NCI-H2081 treated with DMSO at 0.1 percent for 48 hours (cell line): ENCODE measurements at regions not wholly inside any gene's neighbourhood (a gene's known extent, or its start where the extent isn't known, plus 50 kb on each side); places are given as distances from the start of the nearest gene placed in this dataset.

Experiments
- DNase-seq: peaks from one replicate; lab custom pipeline; 2025; lab: John Stamatoyannopoulos, UW

DNA sequence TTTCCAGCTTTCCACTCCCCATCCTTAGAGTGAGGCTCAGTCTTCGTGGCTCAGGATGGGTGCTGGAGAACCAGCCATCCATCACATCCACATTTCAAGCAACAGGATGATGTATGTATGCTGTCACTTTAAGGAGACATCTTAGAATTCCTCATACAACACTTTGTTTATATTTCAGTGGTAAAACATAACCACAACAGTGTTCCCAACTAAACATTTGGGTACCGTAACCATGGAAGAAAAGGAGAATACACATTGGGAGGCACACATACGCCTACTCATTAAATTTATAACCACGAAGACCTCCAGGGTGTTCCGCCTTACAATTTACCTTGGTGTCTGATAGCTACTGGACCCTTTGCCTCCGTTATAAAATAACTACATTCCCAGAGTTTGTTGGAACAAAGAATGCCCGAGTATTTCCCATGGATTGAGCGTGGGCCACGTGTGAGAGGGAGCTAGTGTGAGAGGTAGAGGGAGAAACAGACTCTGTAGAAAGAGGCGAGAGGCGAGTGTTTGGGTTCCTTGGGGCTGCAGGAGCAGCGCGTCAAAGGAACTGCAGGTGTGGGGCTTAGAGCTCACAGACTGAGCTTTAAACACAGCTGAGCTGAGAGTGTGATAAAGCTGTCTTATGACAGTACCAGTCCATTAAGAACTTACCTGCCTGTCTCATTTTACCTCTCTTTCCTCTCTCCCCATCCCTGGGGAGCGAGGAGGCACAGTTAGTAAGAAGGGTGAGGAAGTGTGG, 111.5 kb upstream of the USP24 start:
- no peak for DNase-seq

DNA sequence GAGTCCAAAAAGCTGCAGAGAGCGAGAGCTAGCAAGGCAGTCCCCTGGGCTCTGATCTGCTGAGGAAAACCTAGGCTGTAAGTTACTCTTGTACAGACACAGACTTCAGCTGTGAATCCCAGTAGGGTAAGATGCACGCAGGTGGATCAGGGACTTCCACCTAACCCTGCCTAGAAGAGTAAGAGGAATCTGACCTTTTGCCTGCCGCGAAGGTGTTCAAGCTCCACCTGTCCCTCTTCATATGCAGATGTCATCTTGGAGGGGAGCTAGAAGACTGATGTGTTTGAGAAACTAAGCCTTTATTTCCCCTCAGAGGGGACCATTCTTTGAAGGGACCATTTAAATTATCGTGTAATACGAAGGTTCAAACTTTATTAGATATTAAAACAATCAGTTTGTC, 108.6 kb upstream of the USP24 start:
- DNase-seq, result no peak

DNA sequence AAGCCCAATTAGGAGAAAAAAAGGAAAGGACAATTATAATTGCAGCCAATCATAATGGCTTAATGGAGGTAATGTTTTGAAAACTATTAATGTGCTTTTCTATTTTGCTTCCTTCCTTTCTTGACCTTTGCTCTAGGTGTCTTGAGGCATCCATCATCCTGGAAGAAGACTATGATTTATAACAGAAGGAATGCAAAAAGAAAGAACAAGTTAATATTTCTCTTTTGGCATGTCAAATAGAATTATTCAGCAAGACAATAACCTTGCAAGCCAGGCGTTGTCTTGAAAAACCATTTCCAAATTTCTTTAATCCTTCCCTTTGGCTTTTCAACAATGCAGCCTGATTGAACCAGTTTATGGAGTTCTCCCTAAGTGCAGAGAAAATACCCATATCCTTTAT, 107.7 kb upstream of the USP24 start:
- no peak for DNase-seq

DNA sequence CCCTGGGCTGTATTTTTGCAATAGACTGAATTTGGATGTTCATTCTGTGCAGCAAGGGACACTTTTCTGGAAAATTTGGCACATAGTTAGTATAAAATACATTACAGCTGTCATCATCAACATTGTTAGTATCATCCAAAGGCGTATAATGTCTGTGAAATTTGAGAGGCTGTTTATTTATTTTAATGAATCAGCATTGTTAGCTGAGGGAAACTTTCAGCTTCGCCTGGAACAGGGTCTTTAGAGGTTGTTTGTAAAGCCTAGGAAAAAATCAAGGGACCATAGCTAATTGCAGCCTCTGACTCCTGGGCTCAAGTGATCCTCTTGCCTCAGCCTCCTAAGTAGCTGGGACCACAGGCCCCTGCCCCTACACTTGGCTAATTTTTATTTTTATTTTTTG, 106.8 kb upstream of the USP24 start:
- no peak for DNase-seq

DNA sequence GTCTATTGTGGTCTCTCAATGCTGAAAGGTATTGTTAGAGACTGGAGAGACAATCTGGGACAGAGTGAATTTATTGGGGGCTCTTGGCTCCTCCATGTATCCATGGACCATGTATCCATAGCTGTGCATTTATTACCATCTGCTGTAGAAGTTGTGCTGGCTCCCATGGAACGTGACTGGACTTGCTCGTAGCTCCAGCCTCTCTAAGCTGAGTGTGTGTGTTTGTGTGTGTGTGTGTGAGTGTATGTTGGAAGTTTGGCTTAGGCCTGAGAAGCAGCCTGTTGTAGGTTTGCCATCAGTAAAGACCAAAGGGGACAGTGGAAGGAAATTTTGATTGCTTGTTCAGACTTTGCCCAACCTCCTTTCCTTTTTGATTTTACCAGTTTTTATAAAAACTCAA, 105.7 kb upstream of the USP24 start:
- DNase-seq, result no peak

DNA sequence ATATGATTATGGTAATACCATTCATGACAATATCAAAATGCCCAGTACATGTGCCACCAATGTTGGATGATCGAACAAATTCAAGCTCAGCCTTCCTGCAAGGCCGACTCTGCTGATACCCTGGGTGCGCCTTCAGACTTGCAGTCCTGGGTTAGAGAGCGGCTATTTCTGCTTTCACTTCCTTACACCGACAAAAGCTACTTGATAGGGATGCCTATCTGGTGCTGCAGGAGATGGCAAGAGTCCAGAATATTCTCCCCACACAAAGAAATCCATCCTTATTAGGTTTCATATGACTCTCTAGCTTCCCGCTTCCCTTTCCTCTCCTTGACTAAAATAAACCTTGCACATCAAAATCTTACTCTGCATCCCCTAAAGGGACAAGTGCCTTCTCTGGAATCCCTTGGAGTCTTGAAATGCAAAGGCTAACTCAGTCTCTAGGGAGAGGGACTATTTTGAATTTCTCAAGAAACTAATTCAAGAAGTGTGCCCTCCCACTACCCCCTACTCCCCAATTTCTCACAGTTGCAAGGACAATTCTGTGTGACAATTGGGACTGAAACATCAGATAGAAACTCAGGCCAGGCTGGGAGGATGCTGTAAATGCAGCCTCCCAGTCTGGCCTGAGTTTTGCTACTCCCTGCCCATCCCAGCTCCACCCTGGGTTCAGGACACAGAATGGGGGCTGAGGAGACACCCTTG, 103.1 kb upstream of the USP24 start:
- no peak for DNase-seq

DNA sequence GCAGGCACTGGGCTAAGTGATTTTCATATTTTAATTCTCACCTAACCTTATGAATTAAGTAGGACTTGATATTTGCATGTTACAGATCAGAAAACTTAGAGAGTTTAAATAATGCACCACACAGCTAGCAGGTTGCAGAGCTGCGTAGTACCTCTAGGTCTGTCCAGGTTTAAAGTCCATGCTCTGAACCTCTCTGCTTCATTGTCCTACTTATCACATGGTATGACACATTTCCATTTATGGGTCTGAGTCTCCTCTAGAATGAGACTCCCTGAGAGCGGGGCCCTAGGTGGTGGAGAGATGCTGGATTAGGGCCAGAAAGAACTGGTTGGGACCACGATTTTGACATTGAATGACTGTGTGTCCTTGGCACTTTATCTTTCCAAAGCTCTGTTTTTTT, 102.5 kb upstream of the USP24 start:
- DNase-seq, result no peak

DNA sequence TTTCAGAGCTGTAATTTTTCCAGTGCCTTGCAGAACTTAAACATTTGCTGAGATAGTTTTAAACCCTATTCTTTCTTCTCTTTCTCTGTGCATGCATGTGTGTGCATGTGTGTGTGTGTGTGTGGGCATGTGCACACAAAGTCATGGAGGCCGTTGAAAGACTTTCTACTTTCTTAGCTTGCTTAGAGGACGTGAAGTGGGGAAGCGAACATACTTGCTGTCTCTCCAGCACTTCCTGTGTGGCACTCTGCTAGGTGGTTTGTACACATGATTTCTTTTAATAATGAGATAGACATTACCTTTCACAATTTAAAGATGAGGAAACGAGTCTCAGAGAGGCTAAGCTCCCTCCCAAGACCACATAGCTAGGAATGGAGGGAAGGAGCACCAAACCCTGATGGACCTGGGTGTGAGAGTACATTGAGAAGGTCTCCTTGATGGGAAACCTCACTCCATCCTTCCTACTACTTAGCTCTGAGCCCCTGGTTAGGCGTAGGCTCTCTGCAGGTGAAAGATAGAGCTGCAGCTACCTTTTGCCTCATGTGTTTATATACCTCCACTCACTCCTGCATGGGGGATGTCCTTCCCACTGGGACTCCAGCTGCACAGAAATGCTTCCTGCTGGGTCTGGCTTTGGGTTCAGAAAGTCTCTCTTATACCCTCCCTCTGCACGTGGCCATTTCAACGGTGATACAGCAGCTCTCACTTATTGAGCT, 101.9 kb upstream of the USP24 start:
- DNase-seq, result no peak

DNA sequence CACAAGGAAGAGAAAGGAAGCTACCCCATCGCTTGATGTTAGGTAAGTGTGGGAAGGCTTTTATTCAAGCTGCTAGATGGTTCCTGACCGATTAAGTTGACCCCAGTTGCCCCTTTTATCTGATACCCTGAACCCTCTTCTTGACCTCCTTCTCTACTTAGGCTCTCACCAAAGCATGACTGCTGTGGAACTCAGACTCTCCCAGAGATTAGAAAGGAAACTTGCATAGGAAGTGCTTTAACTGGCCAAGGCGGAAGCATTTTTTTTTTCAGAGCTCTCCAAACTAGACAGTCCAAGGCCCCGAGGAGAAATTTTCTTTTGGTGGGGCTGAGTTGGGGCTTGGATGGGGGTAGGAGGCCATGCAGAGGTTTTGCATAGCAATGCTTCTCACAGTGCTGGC, 101.3 kb upstream of the USP24 start:
- DNase-seq, result no peak

DNA sequence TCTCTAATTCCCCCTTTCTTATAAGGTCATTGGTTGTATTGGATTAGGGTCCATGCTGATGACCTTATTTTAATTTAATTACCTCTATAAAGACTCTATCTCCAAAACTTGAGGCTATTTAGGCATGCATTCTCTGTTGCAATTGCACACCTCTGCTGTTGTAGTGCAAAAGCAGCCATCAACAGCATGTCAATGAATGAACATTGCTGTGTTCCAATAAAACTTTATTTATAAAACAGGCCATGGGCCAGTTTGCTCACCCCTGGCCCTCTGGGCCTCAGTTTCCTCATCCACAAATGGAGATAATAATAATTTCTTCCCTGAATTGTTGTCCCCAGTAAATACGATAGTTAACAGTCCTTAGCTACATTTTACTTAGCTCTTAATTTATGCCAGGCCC, 100.4 kb upstream of the USP24 start:
- no peak for DNase-seq

DNA sequence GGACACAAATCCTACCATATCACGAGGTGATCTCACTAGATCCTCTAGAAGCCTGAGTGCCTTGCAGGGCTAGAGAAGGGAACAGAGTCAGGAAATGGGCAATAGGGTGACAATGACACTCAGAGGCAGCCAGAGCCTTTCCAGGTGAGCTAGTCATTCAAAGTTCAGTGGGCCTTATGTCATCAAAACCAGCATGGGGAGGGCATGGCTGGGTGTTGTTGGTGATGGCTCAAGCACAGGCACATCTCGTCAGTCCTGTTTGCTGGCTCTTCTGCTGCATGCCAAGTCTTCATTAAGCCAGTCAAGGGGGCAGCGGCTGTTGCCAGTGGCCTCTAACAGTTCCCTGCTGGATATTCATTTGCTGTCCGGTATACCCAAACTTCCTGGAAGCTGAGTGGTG, 99.6 kb upstream of the USP24 start:
- DNase-seq, result no peak

DNA sequence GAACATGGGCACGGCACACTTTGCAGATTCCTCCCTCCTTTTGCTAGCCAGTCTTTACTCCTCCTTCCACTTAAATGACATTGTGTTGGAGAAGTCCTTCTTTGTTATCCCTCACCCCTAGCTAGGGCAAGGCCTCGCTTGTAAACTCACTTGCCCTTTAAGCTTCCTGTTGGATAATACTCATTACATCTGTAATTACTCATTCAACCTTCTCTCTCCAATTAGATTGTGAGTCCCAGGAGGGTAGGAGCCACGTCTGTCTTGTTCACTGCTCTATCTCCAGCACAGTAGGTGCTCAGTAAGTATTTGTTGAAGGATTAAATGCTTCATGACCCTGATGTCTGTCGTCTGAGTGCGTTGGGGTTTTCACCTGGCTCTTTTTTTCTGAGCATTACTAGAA, 98.7 kb upstream of the USP24 start:
- DNase-seq, result no peak

DNA sequence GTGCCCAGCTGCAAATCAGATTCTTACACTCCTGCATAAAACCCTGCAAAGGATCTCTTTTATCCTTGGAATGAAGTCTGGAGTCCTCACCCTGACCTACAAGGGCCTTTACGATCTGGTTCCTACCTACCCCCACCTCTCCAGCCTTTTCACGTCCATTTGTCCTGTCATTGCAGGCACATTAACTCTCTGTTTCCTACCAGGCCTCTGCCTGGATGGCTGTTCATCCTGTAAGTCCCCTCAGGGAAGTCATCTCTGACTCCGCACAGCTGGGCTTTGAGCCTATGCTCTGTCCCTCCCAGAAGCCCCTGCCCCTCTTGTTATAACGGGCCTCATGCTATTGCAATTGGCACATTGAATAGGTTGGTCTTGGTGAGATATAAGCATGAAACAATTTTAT, 96.8 kb upstream of the USP24 start:
- no peak for DNase-seq

DNA sequence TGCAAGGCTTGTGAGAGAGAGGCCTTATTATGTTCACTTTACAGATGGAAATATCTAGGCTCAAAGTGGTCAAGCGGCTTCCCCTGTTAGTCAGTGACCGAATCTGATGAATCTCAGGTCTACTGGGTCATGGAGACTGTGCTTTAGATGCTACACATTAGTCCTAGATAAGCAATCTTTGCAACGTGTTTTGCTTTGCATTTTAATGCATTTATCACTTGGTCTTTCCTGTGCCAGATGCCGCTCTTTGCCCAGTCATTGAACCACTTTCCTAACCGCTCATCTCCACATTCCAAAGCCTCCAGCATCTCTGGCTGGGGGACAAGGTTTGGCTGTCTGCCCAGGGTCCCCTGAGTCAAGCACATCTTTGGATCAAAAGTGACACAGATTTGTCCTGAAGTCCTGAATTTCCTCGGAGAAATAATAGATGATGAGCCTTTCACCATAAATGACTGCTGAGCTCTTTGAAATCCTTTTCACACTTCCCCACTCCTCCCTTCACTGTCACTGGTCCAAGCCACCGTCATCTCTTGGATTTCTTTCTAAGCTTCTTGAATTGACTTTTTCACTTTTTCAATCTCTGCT, 96.0 kb upstream of the USP24 start:
- no peak for DNase-seq

DNA sequence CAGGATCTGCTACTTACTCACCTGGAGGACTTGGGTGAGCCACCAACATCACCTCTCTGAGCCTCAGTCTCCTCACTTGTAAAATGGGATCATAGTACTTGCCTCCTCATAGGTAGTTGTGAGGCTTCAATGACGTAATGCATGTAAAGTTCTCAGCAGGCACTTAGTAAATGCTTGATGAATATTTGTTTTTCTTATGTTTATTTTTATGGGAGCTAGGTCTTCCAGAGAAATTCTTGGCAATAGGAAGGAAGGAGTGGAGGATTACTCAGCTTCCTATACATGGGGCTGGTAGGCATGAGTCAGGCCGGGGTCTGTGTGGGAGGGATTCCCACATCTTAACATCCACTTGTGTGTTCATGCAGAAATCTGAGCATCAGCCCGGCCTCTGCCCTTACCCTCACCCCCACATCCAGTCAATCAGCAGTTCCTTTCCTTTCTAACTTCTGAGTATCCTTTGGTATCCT, 95.4 kb upstream of the USP24 start:
- DNase-seq, result no peak

DNA sequence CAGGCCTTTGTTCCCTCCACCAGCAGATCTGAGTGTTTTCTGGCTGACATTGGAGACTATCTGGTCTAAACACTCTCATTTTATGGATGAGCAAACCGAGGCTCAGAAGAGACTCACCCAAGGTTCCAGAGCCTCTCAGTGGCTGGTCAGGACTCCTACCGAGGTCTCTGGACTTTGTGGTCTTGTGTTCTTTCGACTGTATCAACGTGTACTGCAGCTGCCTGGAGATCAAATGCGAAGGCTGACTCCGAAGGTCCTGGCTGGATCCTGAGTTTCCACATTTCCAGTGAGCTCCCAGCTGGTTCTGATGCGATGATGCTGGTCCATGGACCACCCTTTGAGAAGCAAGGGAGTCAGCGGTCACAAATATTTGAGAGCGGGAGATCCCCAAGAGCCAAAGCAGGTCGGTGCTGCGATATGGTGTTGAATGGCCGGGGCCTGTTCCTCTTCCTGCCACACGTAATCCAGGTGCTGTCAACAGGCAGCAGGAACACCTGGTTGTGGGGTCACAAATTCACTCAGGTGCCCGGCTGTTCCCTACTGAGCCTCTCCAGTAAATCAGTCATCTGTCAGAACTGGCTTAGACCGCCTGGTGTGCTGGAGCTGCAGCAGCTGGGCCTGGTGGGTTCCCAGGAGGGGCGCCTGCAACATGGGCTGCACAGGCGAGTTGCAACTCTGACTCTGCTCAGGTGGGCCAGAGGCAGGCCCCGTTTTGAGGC, 94.8 kb upstream of the USP24 start:
- no peak for DNase-seq

DNA sequence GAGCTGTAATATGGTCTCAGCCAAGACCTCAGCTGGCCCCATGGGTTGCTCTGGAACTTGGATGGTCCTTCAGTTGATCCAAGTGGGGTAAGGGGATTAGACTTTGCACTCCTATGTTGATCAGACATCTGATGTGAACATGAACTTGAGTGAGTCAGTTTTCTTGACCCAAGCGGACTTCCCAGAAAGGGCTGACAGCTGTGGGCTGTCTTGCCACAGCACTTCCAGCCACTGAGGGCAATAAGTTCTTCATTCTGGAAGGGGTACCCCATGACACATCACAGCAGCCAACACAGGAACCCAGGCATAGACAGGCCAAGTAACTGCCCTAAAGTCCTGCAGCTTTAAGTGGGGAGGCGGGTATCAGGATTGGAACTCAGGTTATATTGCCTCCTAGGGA, 93.9 kb upstream of the USP24 start:
- no peak for DNase-seq

DNA sequence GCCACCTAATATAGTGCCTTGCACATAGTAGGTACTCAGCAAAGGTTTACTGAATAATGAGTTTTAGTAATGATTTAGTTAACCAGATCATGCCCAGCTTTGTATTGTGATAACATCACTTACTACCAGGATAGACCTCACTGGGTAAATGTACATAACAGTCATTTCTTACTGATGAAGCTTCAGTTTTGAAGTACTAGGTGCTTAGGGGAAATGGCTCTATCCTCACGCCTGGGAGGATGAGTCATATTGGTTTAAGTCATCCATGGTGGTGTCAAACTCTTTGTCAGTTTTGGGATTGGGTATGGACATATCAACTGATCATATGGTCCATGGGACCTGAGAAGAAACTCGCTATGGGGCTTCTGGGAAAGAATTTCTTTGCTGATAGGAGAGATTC, 90.6 kb upstream of the USP24 start:
- DNase-seq, result no peak

DNA sequence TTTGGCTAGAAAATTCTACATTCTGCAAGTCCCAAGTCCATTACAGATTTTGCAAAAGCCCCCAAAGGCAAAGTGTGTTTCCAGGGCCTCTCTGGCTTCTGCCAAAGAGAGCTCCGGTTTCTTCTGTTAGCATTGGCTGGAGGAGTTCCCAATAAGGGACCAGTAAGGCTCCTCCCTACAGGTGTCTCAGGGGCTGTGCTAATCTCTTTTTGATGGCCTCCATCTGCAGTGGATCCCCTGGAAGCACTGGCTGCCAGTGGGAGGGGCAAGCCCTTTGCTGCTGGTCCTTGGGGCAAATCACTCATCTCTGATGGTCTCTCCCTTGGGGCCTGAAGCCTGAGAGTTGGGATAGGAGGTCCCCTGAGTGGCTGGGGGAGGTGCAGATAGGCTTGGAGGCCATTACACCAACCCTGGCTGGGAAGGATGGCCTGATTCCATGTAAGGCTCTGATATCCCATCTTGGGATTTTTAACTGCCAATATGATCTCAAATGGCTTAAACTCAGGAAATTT, 89.1 kb upstream of the USP24 start:
- no peak for DNase-seq

DNA sequence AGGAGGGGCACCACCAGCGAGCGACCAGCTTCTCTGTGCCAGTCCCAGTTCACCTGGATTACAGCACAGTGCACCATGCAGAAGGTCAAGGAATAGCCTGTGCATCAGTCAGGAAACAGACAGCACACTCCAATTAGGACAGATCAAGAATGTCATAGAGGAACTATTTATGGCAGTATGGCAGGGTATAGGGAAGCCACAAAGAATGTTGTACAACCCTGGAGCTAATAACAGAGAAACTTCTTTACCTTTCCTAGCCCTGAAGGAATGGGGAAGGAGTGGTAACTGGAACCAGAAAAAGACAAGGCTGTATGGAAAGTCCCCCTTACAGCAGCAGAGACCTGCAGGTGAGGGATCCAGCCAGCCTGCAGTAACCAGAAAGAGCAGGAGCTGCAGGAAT, 87.8 kb upstream of the USP24 start:
- DNase-seq, result no peak

DNA sequence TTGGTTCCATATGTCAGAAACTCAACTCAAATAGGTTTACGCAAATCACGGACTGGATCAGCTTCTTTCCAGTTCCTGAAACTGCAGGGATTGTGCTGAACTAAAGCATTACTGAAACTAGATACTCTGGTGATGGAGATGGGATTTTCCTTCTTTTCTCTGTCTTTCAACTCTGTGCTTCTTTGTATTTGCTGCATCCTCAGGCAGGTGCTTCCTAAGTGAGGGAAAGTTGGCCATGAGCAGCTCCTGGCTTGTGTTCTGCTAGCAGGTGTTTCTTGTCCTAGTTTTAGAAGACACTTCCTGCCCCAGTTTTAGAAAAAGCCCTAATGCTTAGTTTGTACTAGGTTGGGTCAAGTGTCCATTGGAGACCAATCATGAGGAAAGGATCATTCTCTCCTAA, 86.7 kb upstream of the USP24 start:
- DNase-seq, result no peak

DNA sequence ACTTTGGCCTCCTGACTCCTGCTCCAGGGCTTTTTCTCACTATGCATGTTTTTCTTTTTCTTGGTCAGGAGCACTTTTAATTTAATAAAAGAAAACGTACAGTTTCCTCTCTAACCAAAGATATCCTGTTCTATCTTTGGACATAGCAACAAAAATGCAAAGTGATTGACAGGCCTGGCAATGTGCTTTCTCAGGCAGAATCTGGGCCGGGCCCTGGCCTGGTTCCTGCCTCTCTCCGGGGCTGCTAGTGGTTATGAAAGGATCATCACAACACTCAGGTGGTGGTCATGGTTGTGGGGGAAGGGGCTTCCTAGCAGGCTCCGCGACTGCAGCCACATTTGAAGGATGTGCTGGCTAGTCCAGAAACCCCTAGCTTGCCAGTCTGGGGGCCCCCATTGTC, 85.8 kb upstream of the USP24 start:
- no peak for DNase-seq
